ENCODE measurements at regions not wholly inside any gene's neighbourhood (a gene's known extent, or its start where the extent isn't known, plus 50 kb on each side); places are given as distances from the start of the nearest gene placed in this dataset.

- Histone ChIP-seq H3K9me3 (ENCODE audit: control insufficient read depth, low read depth, low read length) (no peaks in the 10 kb centered on the region), H3K14ac (ENCODE audit: insufficient read depth, low read length) (no peak overlapping the region), H3K18ac (ENCODE audit: insufficient read length, low read depth, low read length) (no peak overlapping the region), H3K56ac (ENCODE audit: insufficient read length, low read depth, low read length) (no peak overlapping the region), H2BK15ac (ENCODE audit: low read depth, low read length) (no peak overlapping the region), H3K4me1 (ENCODE audit: insufficient read depth, low read length) (peaks cover 3% of the 10 kb centered on the region; the same call in 1 of the 2 replicates), H4K20me1 (ENCODE audit: control insufficient read depth, insufficient read depth, insufficient read length) (no peaks in the 10 kb centered on the region), H3K79me2 (ENCODE audit: insufficient read depth, low read length) (no peaks in the 10 kb centered on the region), H3K9ac (ENCODE audit: extremely low read depth, insufficient read length, low read length) (no peak overlapping the region), H2AFZ (ENCODE audit: low read length) (no peak overlapping the region), H3K79me1 (ENCODE audit: insufficient read depth, low read depth, low read length, poor library complexity, severe bottlenecking) (no peaks in the 10 kb centered on the region), H2BK120ac (ENCODE audit: low read depth, low read length, poor library complexity, severe bottlenecking) (no peak overlapping the region), H2AK5ac (ENCODE audit: insufficient read length, low read length) (no peak overlapping the region), H3K23me2 (ENCODE audit: insufficient read length, low read depth, low read length, poor library complexity, severe bottlenecking) (no peaks in the 10 kb centered on the region), H4K8ac (replicated peaks; ENCODE audit: insufficient read length, low read depth, low read length) (no peak overlapping the region), H2BK20ac (ENCODE audit: low read depth, low read length, poor library complexity, severe bottlenecking) (no peak overlapping the region), H4K5ac (ENCODE audit: insufficient read length, low read depth, low read length) (no peak overlapping the region), H3T11ph (ENCODE audit: low read length) (no peak overlapping the region), H3K27me3 (ENCODE audit: insufficient read depth, low read length) (no peaks in the 10 kb centered on the region), H3K4ac (ENCODE audit: low read depth, low read length) (no peak overlapping the region), H4K91ac (ENCODE audit: insufficient read length, low read depth, low read length) (no peak overlapping the region), H3K23ac (ENCODE audit: insufficient read length, low read depth, low read length) (no peak overlapping the region), H3K27ac (ENCODE audit: insufficient read length, low read depth, low read length) (no peak overlapping the region), H3K4me2 (ENCODE audit: insufficient read depth, insufficient read length, low read length) (no peak overlapping the region), H2BK12ac (ENCODE audit: insufficient read length, low read depth, low read length) (no peak overlapping the region), H2BK5ac (ENCODE audit: insufficient read length, low read length) (no peak overlapping the region)
- H3K27ac Mint-ChIP-seq, result no peak overlapping the region
- H3K36me3 Mint-ChIP-seq (ENCODE audit: insufficient read depth in 1 of 3, low read depth in 3 of 3), result no peaks in the 10 kb centered on the region
- H3K4me1 Mint-ChIP-seq, result peaks cover 5 to 6% of the 10 kb centered on the region in 2 experiments
- H3K4me3 Mint-ChIP-seq, result no peak overlapping the region
- no peak for DNase-seq
- no peaks in the 10 kb centered on the region for H3K9me3 Mint-ChIP-seq
- no peaks in the 10 kb centered on the region for H3K27me3 Mint-ChIP-seq (ENCODE audit: low read depth)
- TF ChIP-seq CTCF (conservative IDR thresholded peaks at IDR 0.05), result no peak
- WGBS (ENCODE audit: extremely low coverage, insufficient read length, low lambda C conversion rate), result no CpG with 5 or more reads among the region's 4 CpGs
These were observed 79.6 kb upstream of the BNC2 start for GRCh38 chr9:16950051-16950450.
